IMR-90 (cell line): ENCODE measurements at regions not wholly inside any gene's neighbourhood (a gene's known extent, or its start where the extent isn't known, plus 50 kb on each side); places are given as distances from the start of the nearest gene placed in this dataset.
A peak's percentile ranks its signal among the peaks of the same experiment; 100 is the strongest.

ENCODE experiments used
- ATAC-seq: fragments of 200-7000 bp; cut with Tn5 transposase; 2 replicates; pipeline ENCODE4 v1.9.1; 2020; ENCODE audit warnings: low read depth, mild to moderate bottlenecking, moderate library complexity
- BruUV-seq: library from RNA; stranded (reverse); fragments of 400-500 nt; replicated peaks from 2 replicates; lab custom pipeline; 2021; lab: Mats Ljungman, UMichigan
- CTCF ChIA-PET: fragments of 300-600 bp; formaldehyde crosslinking; extraction: SDS; loops from one replicate; lab custom pipeline; 2021; ENCODE audit warnings: antibody characterized with exemption; lab: Yijun Ruan, JAX
- POLR2A ChIA-PET: fragments of 300-600 bp; sonication (Branson Sonifier 250); formaldehyde crosslinking; loops from one replicate; lab custom pipeline; 2022; ENCODE audit warnings: antibody characterized with exemption; ENCODE audit not compliant: unreplicated experiment; lab: Charles Lee
- DNase-seq: peaks from one replicate; pipeline ENCODE4 v3.0.0; 2013
- H2AFZ ChIP-seq: replicated peaks from 2 replicates; pipeline ENCODE3; 2013; ENCODE audit warnings: low read length, mild to moderate bottlenecking; ENCODE audit not compliant: poor library complexity
- H2AK5ac ChIP-seq: 2 replicates; pipeline ENCODE4 v1.6.1; 2013; ENCODE audit warnings: low read depth, low read length, inconsistent platforms
- H2AK9ac ChIP-seq: replicated peaks from 2 replicates; pipeline ENCODE3; 2013; ENCODE audit warnings: mild to moderate bottlenecking, low read depth, low read length, moderate library complexity; ENCODE audit not compliant: poor library complexity
- H2BK120ac ChIP-seq: 2 replicates; pipeline ENCODE4 v1.6.1; 2013; ENCODE audit warnings: low read depth, low read length, inconsistent platforms
- H2BK15ac ChIP-seq: 3 replicates; pipeline ENCODE4 v1.6.1; 2013; ENCODE audit warnings: low read depth, low read length, inconsistent platforms
- H2BK20ac ChIP-seq: 2 replicates; pipeline ENCODE4 v1.6.1; 2013; ENCODE audit warnings: low read depth, mild to moderate bottlenecking, inconsistent platforms, low read length, moderate library complexity
- H2BK5ac ChIP-seq: 2 replicates; pipeline ENCODE4 v1.6.1; 2013; ENCODE audit warnings: mild to moderate bottlenecking, low read depth, low read length, inconsistent platforms; ENCODE audit not compliant: poor library complexity, severe bottlenecking
- H3K14ac ChIP-seq: replicated peaks from 2 replicates; pipeline ENCODE4 v1.6.1; 2013; ENCODE audit warnings: low read depth, low read length, inconsistent platforms
- H3K18ac ChIP-seq: 2 replicates; pipeline ENCODE4 v1.6.1; 2013; ENCODE audit warnings: low read depth, low read length, control low read depth
- H3K23ac ChIP-seq: 2 replicates; pipeline ENCODE4 v1.6.1; 2013; ENCODE audit warnings: low read depth, low read length, inconsistent platforms
- H3K27ac ChIP-seq: 2 replicates; pipeline ENCODE4 v1.5.1; 2013; ENCODE audit warnings: mild to moderate bottlenecking, control low read depth, low read length; ENCODE audit not compliant: insufficient read depth
- H3K27me3 ChIP-seq: 2 replicates; pipeline ENCODE4 v1.6.1; 2013; ENCODE audit warnings: low read length; ENCODE audit not compliant: control insufficient read depth, insufficient read depth
- H3K36me3 ChIP-seq: 2 replicates; pipeline ENCODE4 v1.6.1; 2013; ENCODE audit warnings: low read length, mixed read lengths; ENCODE audit not compliant: control insufficient read depth, insufficient read depth
- H3K4ac ChIP-seq: 2 replicates; pipeline ENCODE4 v1.6.1; 2013; ENCODE audit warnings: low read depth, low read length, inconsistent platforms
- H3K4me1 ChIP-seq: 2 replicates; pipeline ENCODE4 v1.6.1; 2013; ENCODE audit warnings: low read length, mixed read lengths; ENCODE audit not compliant: control insufficient read depth, insufficient read depth
- H3K4me2 ChIP-seq: 2 replicates; pipeline ENCODE4 v1.6.1; 2013; ENCODE audit warnings: low read depth, mild to moderate bottlenecking, control low read depth, low read length, moderate library complexity
- H3K4me3 ChIP-seq: 2 replicates; pipeline ENCODE4 v1.5.1; 2013; ENCODE audit warnings: low read depth, mild to moderate bottlenecking, control low read depth, low read length, moderate library complexity; ENCODE audit not compliant: insufficient read depth
- H3K56ac ChIP-seq: 2 replicates; pipeline ENCODE4 v1.6.1; 2013; ENCODE audit warnings: low read length, inconsistent platforms; ENCODE audit not compliant: insufficient read depth; ENCODE audit errors: extremely low read depth
- H3K79me1 ChIP-seq, 2 experiments: 2 replicates each; pipeline ENCODE4 v1.6.1; 2013; ENCODE audit warnings: low read length in 2 of 2, inconsistent platforms in 1 of 2, low read depth in 1 of 2
- H3K9ac ChIP-seq: 2 replicates; pipeline ENCODE4 v1.6.1; 2013; ENCODE audit warnings: low read depth, low read length, control low read depth
- H3K9me1 ChIP-seq: 2 replicates; pipeline ENCODE4 v1.6.1; 2013; ENCODE audit warnings: low read length, inconsistent platforms; ENCODE audit not compliant: insufficient read depth
- H3K9me3 ChIP-seq: 2 replicates; pipeline ENCODE4 v1.6.1; 2013; ENCODE audit warnings: low read length; ENCODE audit not compliant: control insufficient read depth, insufficient read depth
- H4K20me1 ChIP-seq: 2 replicates; pipeline ENCODE4 v1.6.1; 2013; ENCODE audit warnings: low read length, inconsistent platforms; ENCODE audit not compliant: insufficient read depth
- H4K5ac ChIP-seq: 2 replicates; pipeline ENCODE4 v1.6.1; 2013; ENCODE audit warnings: mild to moderate bottlenecking, low read depth, low read length, control low read depth
- H4K8ac ChIP-seq, 2 experiments: 2 replicates each; pipeline ENCODE4 v1.6.1; 2013; ENCODE audit warnings: low read depth in 2 of 2, low read length in 2 of 2, control low read depth in 1 of 2, inconsistent platforms in 1 of 2
- H4K91ac ChIP-seq: 2 replicates; pipeline ENCODE4 v1.6.1; 2013; ENCODE audit warnings: low read depth, low read length, inconsistent platforms; ENCODE audit not compliant: insufficient read depth
- CEBPB ChIP-seq: IDR thresholded peaks from 2 replicates; pipeline ENCODE4 v1.6.1; 2012; ENCODE audit warnings: low read depth, low read length, improper control_type of control experiment
- CHD1 ChIP-seq: IDR thresholded peaks from 2 replicates; pipeline ENCODE4 v1.6.1; 2012; ENCODE audit warnings: low read depth, low read length, improper control_type of control experiment
- ELK1 ChIP-seq: fragments of 150-350 bp; IDR thresholded peaks from 2 replicates; pipeline ENCODE4 v1.6.1; 2016; ENCODE audit warnings: low read depth, mild to moderate bottlenecking, low read length, moderate library complexity, borderline replicate concordance
- FOS ChIP-seq: fragments of 150-350 bp; IDR thresholded peaks from 2 replicates; pipeline ENCODE4 v1.6.1; 2016; ENCODE audit warnings: low read depth, low read length
- NFE2L2 ChIP-seq: fragments of 150-350 bp; IDR thresholded peaks from 2 replicates; pipeline ENCODE4 v1.6.1; 2016; ENCODE audit warnings: low read depth, mild to moderate bottlenecking, low read length
- POLR2A ChIP-seq: IDR thresholded peaks from 2 replicates; pipeline ENCODE4 v1.6.1; 2012; ENCODE audit warnings: mild to moderate bottlenecking, low read depth, low read length
- RAD21 ChIP-seq: IDR thresholded peaks from 2 replicates; pipeline ENCODE4 v1.6.1; 2012; ENCODE audit warnings: low read length, improper control_type of control experiment
- RFX5 ChIP-seq: IDR thresholded peaks from 2 replicates; pipeline ENCODE4 v1.8.0; 2012; ENCODE audit warnings: low read depth, mild to moderate bottlenecking, low read length, moderate library complexity
- SMC3 ChIP-seq: fragments of 150-350 bp; IDR thresholded peaks from 2 replicates; pipeline ENCODE4 v1.6.1; 2016; ENCODE audit warnings: low read depth, mild to moderate bottlenecking, antibody characterized with exemption, low read length, moderate library complexity
- WGBS, 2 experiments: methylation state at CpG; one replicate each; pipeline versions ENCODE4 v1.1.5 to v1.1.7; 2013; ENCODE audit warnings: missing lambda C conversion rate in 2 of 2; ENCODE audit not compliant: insufficient read length in 1 of 2; ENCODE audit errors: extremely low coverage in 2 of 2; 5-methylcytosine and 5-hydroxymethylcytosine counted together
- dilution Hi-C: fragments of 300-500 bp; cut with HindIII; formaldehyde crosslinking; loops from one replicate; pipeline ENCODE4 v1.14.3; 2018; ENCODE audit warnings: low sequenced_read_pairs; ENCODE audit not compliant: unreplicated experiment
- in situ Hi-C: fragments of 300-500 bp; cut with MboI; formaldehyde crosslinking; loops from 3 replicates; pipeline ENCODE4 v1.14.3; 2019; ENCODE audit warnings: low sequenced_read_pairs, inconsistent platforms, mixed read lengths
- intact Hi-C: fragments of 100-400 bp; cut with micrococcal nuclease; formaldehyde crosslinking; loops from 2 replicates; pipeline ENCODE4 v1.10.0; 2022

DNA sequence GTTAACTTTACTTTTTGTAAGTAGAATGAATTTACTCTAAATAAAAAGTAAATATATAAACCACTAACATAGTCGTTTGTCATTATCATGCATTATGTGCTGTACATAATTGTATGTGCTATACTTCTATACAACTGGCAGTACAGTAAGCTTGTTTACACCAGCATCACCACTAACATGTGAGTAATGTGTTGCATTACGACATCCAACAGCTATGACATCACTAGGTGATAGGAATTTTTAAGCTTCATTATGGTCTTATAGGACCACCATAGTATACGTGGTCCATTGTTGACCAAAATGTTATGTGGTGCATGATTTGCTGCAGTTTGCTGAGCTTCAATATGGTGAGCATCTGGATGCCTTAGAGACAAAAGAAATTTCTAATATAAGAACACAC lies 819.1 kb upstream of the GRAMD2B start:
- dilution Hi-C loops (no loop called here), intact Hi-C loops (no loop called here), in situ Hi-C loops (no loop called here)
- no peak overlapping the region for H3K4me2 ChIP-seq
- H4K5ac ChIP-seq = no peak overlapping the region
- H3K9ac ChIP-seq = no peak overlapping the region
- H3K27ac ChIP-seq = no peak overlapping the region
- CTCF ChIA-PET = interaction anchor here (0.7 to 1.4 kb wide), 3 partner anchors 10 to 89 kb away, joined by 3 read pairs; no protein-coding TSS in a partner anchor
- DNase-seq (peak; percentile 38), ATAC-seq (no peak)
- TF ChIP-seq NFE2L2 = no peak
- no peak for TF ChIP-seq POLR2A
- TF ChIP-seq SMC3 = no peak
- peak; percentile 65 for TF ChIP-seq CEBPB
- TF ChIP-seq CHD1 = no peak
- TF ChIP-seq RFX5 = no peak
- no peak for TF ChIP-seq ELK1
- no peak for TF ChIP-seq FOS
- TF ChIP-seq RAD21 = no peak
- no peaks in the 10 kb centered on the region for H3K27me3 ChIP-seq
- no peak overlapping the region for H3K23ac ChIP-seq
- POLR2A ChIA-PET = no interaction called here
- H2BK20ac ChIP-seq = no peak overlapping the region
- no peaks in the 10 kb centered on the region for H3K4me1 ChIP-seq
- no peaks in the 10 kb centered on the region for H3K36me3 ChIP-seq
- no peak overlapping the region for H4K91ac ChIP-seq
- WGBS, 2 experiments = no CpG with 5 or more reads among the region's 3 CpGs
- H4K8ac ChIP-seq = no peak overlapping the region
- H3K14ac ChIP-seq = no peak overlapping the region
- H3K4ac ChIP-seq = no peak overlapping the region
- no peaks in the 10 kb centered on the region for H3K79me1 ChIP-seq
- no peak overlapping the region for H2BK15ac ChIP-seq
- no TSS peak for BruUV-seq
- no peak overlapping the region for H2AFZ ChIP-seq
- H3K56ac ChIP-seq = no peak overlapping the region
- no peak overlapping the region for H3K4me3 ChIP-seq
- no peak overlapping the region for H2AK9ac ChIP-seq
- no peaks in the 10 kb centered on the region for H3K9me1 ChIP-seq
- no peaks in the 10 kb centered on the region for H4K20me1 ChIP-seq
- no peaks in the 10 kb centered on the region for H3K9me3 ChIP-seq
- no peak overlapping the region for H2BK120ac ChIP-seq
- H2BK5ac ChIP-seq = no peak overlapping the region
- no peak overlapping the region for H3K18ac ChIP-seq
- 0 out of 2 replicates have a peak overlapping the region, but pooled peaks have one; percentile 4 for H2AK5ac ChIP-seq
